SK-N-SH (cell line): ENCODE measurements at regions not wholly inside any gene's neighbourhood (a gene's known extent, or its start where the extent isn't known, plus 50 kb on each side); places are given as distances from the start of the nearest gene placed in this dataset.

Experiments used
- CTCF ChIP-seq: fragments of 200-600 bp; sonication (generic); IDR thresholded peaks from 2 replicates; pipeline ENCODE4 v1.6.1; 2017; ENCODE audit warnings: antibody characterized with exemption, mild to moderate bottlenecking, moderate library complexity
- EZH2phosphoT487 ChIP-seq: fragments of 200-600 bp; sonication (generic); IDR thresholded peaks from 2 replicates; pipeline ENCODE4 v1.6.1; 2017; ENCODE audit warnings: low read depth, mixed run types, mild to moderate bottlenecking, antibody characterized with exemption, moderate library complexity, borderline replicate concordance
- FOXM1 ChIP-seq: IDR thresholded peaks from 2 replicates; pipeline ENCODE4 v1.4.0; 2012; ENCODE audit warnings: low read depth, mild to moderate bottlenecking
- MEF2A ChIP-seq: IDR thresholded peaks from 2 replicates; pipeline ENCODE4 v1.4.0; 2012; ENCODE audit warnings: low read depth, borderline replicate concordance
- POLR2AphosphoS5 ChIP-seq: IDR thresholded peaks from 2 replicates; pipeline ENCODE4 v1.6.1; 2012; ENCODE audit warnings: low read depth, low read length
- SIN3A ChIP-seq: IDR thresholded peaks from 2 replicates; pipeline ENCODE4 v1.6.1; 2012; ENCODE audit warnings: low read depth, mild to moderate bottlenecking, low read length, moderate library complexity, borderline replicate concordance
- YY1 ChIP-seq: IDR thresholded peaks from 2 replicates; pipeline ENCODE4 v1.4.0; 2012; ENCODE audit warnings: low read depth, mild to moderate bottlenecking
- TF ChIP-seq, protein P1 (sequence below): IDR thresholded peaks from 2 replicates; pipeline ENCODE4 v1.6.1; 2012; ENCODE audit warnings: mild to moderate bottlenecking, low read depth, low read length, moderate library complexity
- TF ChIP-seq, protein P2 (sequence below): fragments of 150-350 bp; IDR thresholded peaks from 2 replicates; pipeline ENCODE4 v1.6.1; 2016; ENCODE audit warnings: mild to moderate bottlenecking, low read depth, low read length

DNA sequence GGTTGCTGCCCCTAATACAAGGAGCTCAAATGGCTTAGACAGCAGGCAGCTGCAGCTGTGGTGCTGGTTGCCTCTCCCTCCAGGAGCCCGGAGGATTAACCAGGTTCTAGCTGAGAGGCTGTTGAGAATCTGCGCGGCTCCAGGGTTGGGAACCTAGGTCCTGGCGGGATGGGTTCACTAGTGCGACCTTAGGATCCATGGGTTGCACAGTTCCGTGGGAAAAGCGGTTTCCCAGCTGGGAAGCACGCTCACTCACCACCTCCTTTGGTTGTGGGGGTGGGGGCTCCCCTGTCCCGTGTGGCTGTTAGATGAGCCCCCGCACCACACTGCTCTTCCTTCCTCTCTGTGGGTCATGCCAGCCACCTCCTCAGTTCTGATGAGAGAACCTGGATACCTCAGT, 375.1 kb upstream of the ARRDC4 start:
- TF ChIP-seq EZH2phosphoT487 (no peak), POLR2AphosphoS5 (no peak), CTCF (no peak), MEF2A (no peak), SIN3A (no peak), FOXM1 (no peak), YY1 (no peak)
- TF ChIP-seq, protein P1, sequence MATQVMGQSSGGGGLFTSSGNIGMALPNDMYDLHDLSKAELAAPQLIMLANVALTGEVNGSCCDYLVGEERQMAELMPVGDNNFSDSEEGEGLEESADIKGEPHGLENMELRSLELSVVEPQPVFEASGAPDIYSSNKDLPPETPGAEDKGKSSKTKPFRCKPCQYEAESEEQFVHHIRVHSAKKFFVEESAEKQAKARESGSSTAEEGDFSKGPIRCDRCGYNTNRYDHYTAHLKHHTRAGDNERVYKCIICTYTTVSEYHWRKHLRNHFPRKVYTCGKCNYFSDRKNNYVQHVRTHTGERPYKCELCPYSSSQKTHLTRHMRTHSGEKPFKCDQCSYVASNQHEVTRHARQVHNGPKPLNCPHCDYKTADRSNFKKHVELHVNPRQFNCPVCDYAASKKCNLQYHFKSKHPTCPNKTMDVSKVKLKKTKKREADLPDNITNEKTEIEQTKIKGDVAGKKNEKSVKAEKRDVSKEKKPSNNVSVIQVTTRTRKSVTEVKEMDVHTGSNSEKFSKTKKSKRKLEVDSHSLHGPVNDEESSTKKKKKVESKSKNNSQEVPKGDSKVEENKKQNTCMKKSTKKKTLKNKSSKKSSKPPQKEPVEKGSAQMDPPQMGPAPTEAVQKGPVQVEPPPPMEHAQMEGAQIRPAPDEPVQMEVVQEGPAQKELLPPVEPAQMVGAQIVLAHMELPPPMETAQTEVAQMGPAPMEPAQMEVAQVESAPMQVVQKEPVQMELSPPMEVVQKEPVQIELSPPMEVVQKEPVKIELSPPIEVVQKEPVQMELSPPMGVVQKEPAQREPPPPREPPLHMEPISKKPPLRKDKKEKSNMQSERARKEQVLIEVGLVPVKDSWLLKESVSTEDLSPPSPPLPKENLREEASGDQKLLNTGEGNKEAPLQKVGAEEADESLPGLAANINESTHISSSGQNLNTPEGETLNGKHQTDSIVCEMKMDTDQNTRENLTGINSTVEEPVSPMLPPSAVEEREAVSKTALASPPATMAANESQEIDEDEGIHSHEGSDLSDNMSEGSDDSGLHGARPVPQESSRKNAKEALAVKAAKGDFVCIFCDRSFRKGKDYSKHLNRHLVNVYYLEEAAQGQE, result no peak
- TF ChIP-seq, protein P2, sequence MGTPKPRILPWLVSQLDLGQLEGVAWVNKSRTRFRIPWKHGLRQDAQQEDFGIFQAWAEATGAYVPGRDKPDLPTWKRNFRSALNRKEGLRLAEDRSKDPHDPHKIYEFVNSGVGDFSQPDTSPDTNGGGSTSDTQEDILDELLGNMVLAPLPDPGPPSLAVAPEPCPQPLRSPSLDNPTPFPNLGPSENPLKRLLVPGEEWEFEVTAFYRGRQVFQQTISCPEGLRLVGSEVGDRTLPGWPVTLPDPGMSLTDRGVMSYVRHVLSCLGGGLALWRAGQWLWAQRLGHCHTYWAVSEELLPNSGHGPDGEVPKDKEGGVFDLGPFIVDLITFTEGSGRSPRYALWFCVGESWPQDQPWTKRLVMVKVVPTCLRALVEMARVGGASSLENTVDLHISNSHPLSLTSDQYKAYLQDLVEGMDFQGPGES, result no peak
